NT2/D1 (cell line): ENCODE measurements at regions not wholly inside any gene's neighbourhood (a gene's known extent, or its start where the extent isn't known, plus 50 kb on each side); places are given as distances from the start of the nearest gene placed in this dataset.

ENCODE experiments used
- SUZ12 ChIP-seq: IDR thresholded peaks from 2 replicates; pipeline ENCODE4 v1.6.1; 2011; ENCODE audit not compliant: insufficient read length, insufficient read depth; ENCODE audit errors: extremely low read depth
- YY1 ChIP-seq: IDR thresholded peaks from 2 replicates; pipeline ENCODE4 v1.6.1; 2011; ENCODE audit not compliant: insufficient read length, insufficient read depth

GRCh38 chr9:109722007-109722406, 58.0 kb upstream of the PALM2AKAP2 start:
- no peak for TF ChIP-seq YY1
- TF ChIP-seq SUZ12 = no peak
